ENCODE measurements at regions not wholly inside any gene's neighbourhood (a gene's known extent, or its start where the extent isn't known, plus 50 kb on each side); places are given as distances from the start of the nearest gene placed in this dataset.

DNA sequence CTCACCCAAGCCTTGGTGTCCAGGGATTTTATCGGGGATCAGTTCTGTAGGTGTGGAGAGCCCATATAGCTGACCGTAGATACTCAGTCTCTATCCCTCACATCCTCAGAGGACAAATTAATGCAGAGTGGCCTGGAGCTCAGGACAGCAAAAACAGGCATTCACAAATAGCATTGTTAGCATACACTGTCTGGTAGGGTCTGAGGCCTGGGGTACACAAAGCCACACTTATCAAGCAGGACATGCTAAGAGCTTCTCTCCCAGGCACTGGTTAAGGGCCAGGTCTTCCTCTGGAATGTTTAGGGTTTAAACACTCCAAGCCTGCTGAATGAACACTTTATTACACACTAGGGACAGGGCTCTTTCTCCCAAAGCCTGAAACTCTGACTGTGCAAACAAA, 253.2 kb downstream of the NEDD1 start:
- no peaks in the 10 kb centered on the region for H3K27me3 ChIP-seq (replicated peaks; ENCODE audit: insufficient read depth, low read length)
- no peak overlapping the region for H3K4me2 ChIP-seq (ENCODE audit: low read depth, low read length)
- H3K9ac ChIP-seq (ENCODE audit: low read length) = no peak overlapping the region
- DNase-seq = no peak
- no peaks in the 10 kb centered on the region for H4K20me1 ChIP-seq (ENCODE audit: insufficient read depth, low read length)
- TF ChIP-seq EZH2 (optimal IDR thresholded peaks at IDR 0.05; ENCODE audit: low read depth, low read length) = no peak
- no peak for TF ChIP-seq EZH2phosphoT487 (IDR thresholded peaks at IDR 0.05; ENCODE audit: low read length)
- TF ChIP-seq, protein P1, sequence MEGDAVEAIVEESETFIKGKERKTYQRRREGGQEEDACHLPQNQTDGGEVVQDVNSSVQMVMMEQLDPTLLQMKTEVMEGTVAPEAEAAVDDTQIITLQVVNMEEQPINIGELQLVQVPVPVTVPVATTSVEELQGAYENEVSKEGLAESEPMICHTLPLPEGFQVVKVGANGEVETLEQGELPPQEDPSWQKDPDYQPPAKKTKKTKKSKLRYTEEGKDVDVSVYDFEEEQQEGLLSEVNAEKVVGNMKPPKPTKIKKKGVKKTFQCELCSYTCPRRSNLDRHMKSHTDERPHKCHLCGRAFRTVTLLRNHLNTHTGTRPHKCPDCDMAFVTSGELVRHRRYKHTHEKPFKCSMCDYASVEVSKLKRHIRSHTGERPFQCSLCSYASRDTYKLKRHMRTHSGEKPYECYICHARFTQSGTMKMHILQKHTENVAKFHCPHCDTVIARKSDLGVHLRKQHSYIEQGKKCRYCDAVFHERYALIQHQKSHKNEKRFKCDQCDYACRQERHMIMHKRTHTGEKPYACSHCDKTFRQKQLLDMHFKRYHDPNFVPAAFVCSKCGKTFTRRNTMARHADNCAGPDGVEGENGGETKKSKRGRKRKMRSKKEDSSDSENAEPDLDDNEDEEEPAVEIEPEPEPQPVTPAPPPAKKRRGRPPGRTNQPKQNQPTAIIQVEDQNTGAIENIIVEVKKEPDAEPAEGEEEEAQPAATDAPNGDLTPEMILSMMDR (IDR thresholded peaks at IDR 0.05; ENCODE audit: low read length) = no peak
- H2AFZ ChIP-seq (ENCODE audit: low read length) = no peak overlapping the region
- H3K79me2 ChIP-seq (ENCODE audit: low read length) = no peaks in the 10 kb centered on the region
- no peaks in the 10 kb centered on the region for H3K9me2 ChIP-seq (replicated peaks; ENCODE audit: insufficient read depth, low read length)
- no peaks in the 10 kb centered on the region for H3K9me3 ChIP-seq (replicated peaks; ENCODE audit: insufficient read depth, low read length)
- no peak overlapping the region for H3K27ac ChIP-seq (ENCODE audit: low read length)
- H3F3A ChIP-seq (ENCODE audit: insufficient read depth, low read length) = no peaks in the 10 kb centered on the region
- no peaks in the 10 kb centered on the region for H3K36me3 ChIP-seq (replicated peaks; ENCODE audit: insufficient read depth, low read length)
- no peak overlapping the region for H3K4me3 ChIP-seq (ENCODE audit: low read length)
- no peaks in the 10 kb centered on the region for H3K4me1 ChIP-seq (ENCODE audit: low read length)

DNA sequence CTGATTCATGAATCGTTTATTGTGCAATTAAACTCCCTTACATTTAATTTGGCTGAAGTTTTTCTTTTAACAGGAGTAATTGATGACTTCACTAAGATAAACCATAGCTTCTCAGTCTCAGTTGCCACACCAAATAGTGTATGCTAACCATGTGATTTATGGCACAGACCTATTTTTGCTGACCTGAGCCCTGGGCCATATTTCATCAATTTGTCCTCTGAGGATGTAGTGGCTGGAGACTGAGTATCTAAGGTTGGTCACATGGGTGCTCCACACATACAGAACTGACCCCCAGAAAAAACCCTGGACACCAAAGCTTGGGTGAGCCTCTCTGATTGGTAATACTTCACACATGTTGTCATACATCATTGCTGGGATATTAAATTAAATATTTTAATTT, 255.1 kb downstream of the NEDD1 start:
- Histone ChIP-seq H3K4me2 (ENCODE audit: low read depth, low read length) (no peak overlapping the region), H3K9me2 (replicated peaks; ENCODE audit: insufficient read depth, low read length) (no peaks in the 10 kb centered on the region), H3K27ac (ENCODE audit: low read length) (no peak overlapping the region), H3K9ac (ENCODE audit: low read length) (no peak overlapping the region), H4K20me1 (ENCODE audit: insufficient read depth, low read length) (no peaks in the 10 kb centered on the region), H3K36me3 (replicated peaks; ENCODE audit: insufficient read depth, low read length) (no peaks in the 10 kb centered on the region), H3K9me3 (replicated peaks; ENCODE audit: insufficient read depth, low read length) (no peaks in the 10 kb centered on the region), H3K79me2 (ENCODE audit: low read length) (no peaks in the 10 kb centered on the region), H3F3A (ENCODE audit: insufficient read depth, low read length) (no peaks in the 10 kb centered on the region), H3K4me3 (ENCODE audit: low read length) (no peak overlapping the region), H3K4me1 (ENCODE audit: low read length) (no peaks in the 10 kb centered on the region), H2AFZ (ENCODE audit: low read length) (no peak overlapping the region), H3K27me3 (replicated peaks; ENCODE audit: insufficient read depth, low read length) (no peaks in the 10 kb centered on the region)
- no peak for TF ChIP-seq EZH2phosphoT487 (IDR thresholded peaks at IDR 0.05; ENCODE audit: low read length)
- TF ChIP-seq, protein P1 (IDR thresholded peaks at IDR 0.05; ENCODE audit: low read length) = no peak
- no peak for TF ChIP-seq EZH2 (optimal IDR thresholded peaks at IDR 0.05; ENCODE audit: low read depth, low read length)
- DNase-seq = no peak

DNA sequence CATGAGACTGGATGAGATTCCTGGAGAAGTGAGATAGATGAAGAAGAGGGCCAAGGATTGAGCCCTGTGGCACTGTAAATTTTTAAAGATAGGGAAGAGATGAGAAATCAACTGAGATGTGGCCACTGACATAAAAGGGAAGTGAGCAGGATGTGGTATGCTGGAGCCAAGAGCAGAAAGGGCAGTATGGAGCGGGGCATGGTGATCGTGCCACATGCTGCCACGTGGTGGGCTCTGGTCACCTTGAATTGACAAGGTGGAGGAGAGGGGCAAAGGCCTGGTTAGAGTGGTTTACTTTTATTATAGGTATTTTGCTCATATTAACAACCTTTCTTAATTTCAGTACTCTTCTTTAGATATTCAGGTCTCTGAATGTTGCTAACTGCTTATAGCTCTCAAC, 257.9 kb downstream of the NEDD1 start:
- no peaks in the 10 kb centered on the region for H3K36me3 ChIP-seq (replicated peaks; ENCODE audit: insufficient read depth, low read length)
- no peak overlapping the region for H2AFZ ChIP-seq (ENCODE audit: low read length)
- no peak overlapping the region for H3K4me2 ChIP-seq (ENCODE audit: low read depth, low read length)
- H3K9ac ChIP-seq (ENCODE audit: low read length) = no peak overlapping the region
- H4K20me1 ChIP-seq (ENCODE audit: insufficient read depth, low read length) = no peaks in the 10 kb centered on the region
- TF ChIP-seq, protein P1 (IDR thresholded peaks at IDR 0.05; ENCODE audit: low read length) = no peak
- no peak for TF ChIP-seq EZH2phosphoT487 (IDR thresholded peaks at IDR 0.05; ENCODE audit: low read length)
- no peak for TF ChIP-seq EZH2 (optimal IDR thresholded peaks at IDR 0.05; ENCODE audit: low read depth, low read length)
- H3K27me3 ChIP-seq (replicated peaks; ENCODE audit: insufficient read depth, low read length) = no peaks in the 10 kb centered on the region
- no peak for DNase-seq
- H3K4me3 ChIP-seq (ENCODE audit: low read length) = no peak overlapping the region
- no peaks in the 10 kb centered on the region for H3K9me3 ChIP-seq (replicated peaks; ENCODE audit: insufficient read depth, low read length)
- H3K9me2 ChIP-seq (replicated peaks; ENCODE audit: insufficient read depth, low read length) = no peaks in the 10 kb centered on the region
- H3K4me1 ChIP-seq (ENCODE audit: low read length) = no peaks in the 10 kb centered on the region
- no peaks in the 10 kb centered on the region for H3K79me2 ChIP-seq (ENCODE audit: low read length)
- no peaks in the 10 kb centered on the region for H3F3A ChIP-seq (ENCODE audit: insufficient read depth, low read length)
- no peak overlapping the region for H3K27ac ChIP-seq (ENCODE audit: low read length)

Data from MM.1S (cell line).